WI38 (cell line): ENCODE measurements at regions not wholly inside any gene's neighbourhood (a gene's known extent, or its start where the extent isn't known, plus 50 kb on each side); places are given as distances from the start of the nearest gene placed in this dataset.

Source experiments
- H3K4me3 ChIP-seq: 2 replicates; pipeline ENCODE4 v1.5.1; 2011; ENCODE audit warnings: low read depth, mild to moderate bottlenecking, control low read depth, low read length
- TF ChIP-seq, protein P1 (sequence below): IDR thresholded peaks from 2 replicates; pipeline ENCODE4 v1.5.1; 2012; ENCODE audit warnings: low read depth, mild to moderate bottlenecking, control low read depth, low read length

GRCh38 chr5:96074460-96074859, 112.8 kb upstream of the ELL2 start:
- H3K4me3 ChIP-seq, result no peak overlapping the region
- TF ChIP-seq, protein P1, sequence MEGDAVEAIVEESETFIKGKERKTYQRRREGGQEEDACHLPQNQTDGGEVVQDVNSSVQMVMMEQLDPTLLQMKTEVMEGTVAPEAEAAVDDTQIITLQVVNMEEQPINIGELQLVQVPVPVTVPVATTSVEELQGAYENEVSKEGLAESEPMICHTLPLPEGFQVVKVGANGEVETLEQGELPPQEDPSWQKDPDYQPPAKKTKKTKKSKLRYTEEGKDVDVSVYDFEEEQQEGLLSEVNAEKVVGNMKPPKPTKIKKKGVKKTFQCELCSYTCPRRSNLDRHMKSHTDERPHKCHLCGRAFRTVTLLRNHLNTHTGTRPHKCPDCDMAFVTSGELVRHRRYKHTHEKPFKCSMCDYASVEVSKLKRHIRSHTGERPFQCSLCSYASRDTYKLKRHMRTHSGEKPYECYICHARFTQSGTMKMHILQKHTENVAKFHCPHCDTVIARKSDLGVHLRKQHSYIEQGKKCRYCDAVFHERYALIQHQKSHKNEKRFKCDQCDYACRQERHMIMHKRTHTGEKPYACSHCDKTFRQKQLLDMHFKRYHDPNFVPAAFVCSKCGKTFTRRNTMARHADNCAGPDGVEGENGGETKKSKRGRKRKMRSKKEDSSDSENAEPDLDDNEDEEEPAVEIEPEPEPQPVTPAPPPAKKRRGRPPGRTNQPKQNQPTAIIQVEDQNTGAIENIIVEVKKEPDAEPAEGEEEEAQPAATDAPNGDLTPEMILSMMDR, result no peak

- TF ChIP-seq, protein P1, result no peak
- no peak overlapping the region for H3K4me3 ChIP-seq
Measured at GRCh38 chr5:96072791-96073165, 111.1 kb upstream of the ELL2 start.

GRCh38 chr5:96072138-96072790, 110.6 kb upstream of the ELL2 start:
- TF ChIP-seq, protein P1, result no peak
- H3K4me3 ChIP-seq, result no peak overlapping the region

DNA sequence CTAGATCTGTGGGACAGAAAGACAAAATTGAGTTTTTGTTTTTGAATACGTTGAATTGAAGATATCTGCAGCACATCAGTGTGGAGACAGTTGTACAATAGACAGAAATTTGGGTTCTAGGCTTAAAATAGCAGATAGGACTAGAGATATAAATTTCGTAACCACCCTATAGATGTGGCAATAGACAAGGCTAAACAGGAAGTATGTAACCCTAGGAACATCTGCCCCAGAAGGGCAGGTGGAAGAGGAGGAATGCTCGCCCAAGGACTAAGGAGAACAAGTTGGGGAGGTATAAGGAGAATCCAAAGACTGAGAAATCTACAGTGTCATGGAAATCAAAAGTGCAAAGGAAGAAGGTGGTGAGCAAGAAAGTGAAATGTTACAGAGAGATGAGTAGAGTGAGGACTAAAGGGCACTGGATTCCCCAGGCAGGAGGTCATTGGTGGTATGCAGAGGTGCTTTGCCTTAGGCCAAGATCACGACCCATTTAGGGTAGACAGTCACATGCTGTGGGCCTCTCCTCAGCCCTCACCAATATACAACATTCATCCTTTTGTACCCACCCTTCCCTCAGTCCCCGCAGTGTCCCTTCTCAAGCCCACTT, 109.1 kb upstream of the ELL2 start:
- TF ChIP-seq, protein P1, result no peak
- no peak overlapping the region for H3K4me3 ChIP-seq

GRCh38 chr5:96067894-96068614, 106.4 kb upstream of the ELL2 start:
- no peak overlapping the region for H3K4me3 ChIP-seq
- TF ChIP-seq, protein P1, result no peak

- H3K4me3 ChIP-seq, result no peak overlapping the region
- TF ChIP-seq, protein P1, result no peak
Measured at GRCh38 chr5:96067251-96067650, 105.6 kb upstream of the ELL2 start.

DNA sequence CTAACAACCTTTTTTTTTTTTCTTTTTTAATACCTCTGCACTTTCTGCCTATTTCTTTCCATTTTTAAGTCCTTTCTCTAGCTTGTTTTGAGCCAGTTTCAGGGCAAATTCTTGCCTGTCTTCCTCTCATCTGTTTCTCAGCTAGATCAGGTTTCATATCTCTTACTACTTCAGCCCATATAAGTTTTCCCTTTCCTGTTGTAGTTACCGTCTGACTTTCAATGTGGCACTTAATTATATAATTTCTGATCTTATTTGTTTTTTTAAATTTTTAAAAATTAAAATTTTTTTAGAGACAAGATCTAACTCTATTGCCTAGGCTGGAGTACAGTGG, 104.7 kb upstream of the ELL2 start:
- H3K4me3 ChIP-seq, result no peak overlapping the region
- TF ChIP-seq, protein P1, result no peak
